IPS-NIHi11 (cell line): ENCODE measurements at regions not wholly inside any gene's neighbourhood (a gene's known extent, or its start where the extent isn't known, plus 50 kb on each side); places are given as distances from the start of the nearest gene placed in this dataset.
"Not testable (repeated sequence)": the region's sequence is repeated elsewhere in the genome, so short reads cannot be mapped to it uniquely, and the experiment has no call there.

Source experiments
- DNase-seq: peaks from one replicate; pipeline ENCODE4 v3.0.0; 2012; ENCODE audit warnings: mixed read lengths, low spot score

- DNase-seq = peak; percentile 20
These were observed 77.2 kb upstream of the GALNT7 start for GRCh38 chr4:173091362-173091761.

- DNase-seq = no peak
These were observed 76.7 kb upstream of the GALNT7 start for GRCh38 chr4:173091958-173092357.

- DNase-seq = no peak
These were observed 75.2 kb upstream of the GALNT7 start for GRCh38 chr4:173093361-173093760.

GRCh38 chr4:173094739-173095421 is 73.7 kb upstream of the GALNT7 start:
- no peak for DNase-seq

GRCh38 chr4:173099447-173099846 is 69.2 kb upstream of the GALNT7 start:
- not testable (repeated sequence) for DNase-seq

GRCh38 chr4:173111031-173111430 is 57.6 kb upstream of the GALNT7 start:
- no peak for DNase-seq

- DNase-seq = not testable (repeated sequence)
These were observed 51.2 kb upstream of the GALNT7 start for GRCh38 chr4:173117430-173117829.
